GM12878 (cell line): ENCODE measurements at regions not wholly inside any gene's neighbourhood (a gene's known extent, or its start where the extent isn't known, plus 50 kb on each side); places are given as distances from the start of the nearest gene placed in this dataset.

Source experiments
- ATAC-seq: fragments of 200-7000 bp; cut with Tn5 transposase; 3 replicates; pipeline ENCODE4 v1.9.1; 2020; ENCODE audit warnings: mild to moderate bottlenecking, moderate library complexity
- BruUV-seq: library from RNA; stranded (reverse); fragments of 400-500 nt; replicated peaks from 2 replicates; lab custom pipeline; 2021; lab: Mats Ljungman, UMichigan
- CTCF ChIA-PET: fragments of 300-600 bp; sonication (Branson Sonifier 250); formaldehyde crosslinking; extraction: SDS; loops from one replicate; lab custom pipeline; 2021; ENCODE audit warnings: inconsistent platforms; lab: Yijun Ruan, JAX
- POLR2A ChIA-PET: fragments of 350-600 bp; formaldehyde crosslinking; extraction: SDS; loops from one replicate; lab custom pipeline; 2021; ENCODE audit warnings: inconsistent platforms; lab: Charles Lee
- RAD21 ChIA-PET: fragments of 300-600 bp; sonication (Branson Sonifier 250); formaldehyde crosslinking; loops from one replicate; lab custom pipeline; 2023; ENCODE audit warnings: antibody characterized with exemption; ENCODE audit not compliant: unreplicated experiment; lab: Charles Lee
- SMC1A ChIA-PET: fragments of 300-600 bp; sonication (Branson Sonifier 250); formaldehyde crosslinking; loops from one replicate; lab custom pipeline; 2023; ENCODE audit not compliant: unreplicated experiment, uncharacterized antibody; lab: Charles Lee
- DNase-seq: peaks from one replicate; pipeline ENCODE4 v3.0.0-alpha.2; 2011; ENCODE audit warnings: low read depth, low spot score
- FAIRE-seq: peaks from 3 replicates; lab custom pipeline; 2011; peaks lifted over from hg19 to GRCh38; lab: Jason Lieb, UNC
- H2AFZ ChIP-seq: 2 replicates; pipeline ENCODE4 v1.6.0; 2011; ENCODE audit warnings: low read depth, low read length, control low read depth; ENCODE audit not compliant: control insufficient read depth
- H3K27ac ChIP-seq: 2 replicates; pipeline ENCODE4 v1.5.1; 2011; ENCODE audit warnings: control low read depth; ENCODE audit not compliant: control insufficient read depth, insufficient read depth
- H3K27me3 ChIP-seq, 2 experiments: replicated peaks in 1 of 2; 2 replicates each; pipeline versions ENCODE4 v1.6.0 to v1.6.1; 2011; ENCODE audit warnings: low read length in 1 of 2; ENCODE audit not compliant: control insufficient read depth in 2 of 2, insufficient read depth in 2 of 2
- H3K36me3 ChIP-seq, 2 experiments: 2 replicates each; pipeline ENCODE4 v1.5.1; 2011; ENCODE audit warnings: low read length in 1 of 2; ENCODE audit not compliant: control insufficient read depth in 2 of 2, insufficient read depth in 2 of 2
- H3K4me1 ChIP-seq: 2 replicates; pipeline ENCODE4 v1.6.1; 2011; ENCODE audit warnings: mild to moderate bottlenecking, low read length, moderate library complexity, mixed read lengths; ENCODE audit not compliant: control insufficient read depth, insufficient read depth
- H3K4me2 ChIP-seq: 2 replicates; pipeline ENCODE4 v1.6.0; 2011; ENCODE audit warnings: control low read depth; ENCODE audit not compliant: control insufficient read depth, insufficient read depth
- H3K4me3 ChIP-seq: fragments of 200-600 bp; sonication (generic); 2 replicates; pipeline ENCODE4 v1.5.1; 2016
- H3K79me2 ChIP-seq: 2 replicates; pipeline ENCODE4 v1.6.0; 2011; ENCODE audit warnings: low read length; ENCODE audit not compliant: control insufficient read depth, insufficient read depth
- H3K9ac ChIP-seq: 2 replicates; pipeline ENCODE4 v1.8.0; 2011; ENCODE audit warnings: low read length, control low read depth, mixed read lengths; ENCODE audit not compliant: control insufficient read depth, insufficient read depth
- H3K9me3 ChIP-seq: replicated peaks from 3 replicates; pipeline ENCODE4 v1.5.1; 2011; ENCODE audit warnings: mild to moderate bottlenecking, low read length; ENCODE audit not compliant: control insufficient read depth, insufficient read depth
- H4K20me1 ChIP-seq: 2 replicates; pipeline ENCODE4 v1.6.0; 2011; ENCODE audit not compliant: control insufficient read depth, insufficient read depth
- BMI1 ChIP-seq: fragments of 450-650 bp; IDR thresholded peaks from 2 replicates; pipeline ENCODE4 v1.6.1; 2016; ENCODE audit warnings: mild to moderate bottlenecking, moderate library complexity, borderline replicate concordance
- HDAC6 ChIP-seq: fragments of 200-600 bp; sonication (generic); IDR thresholded peaks from one replicate; pipeline ENCODE4 v1.8.0; 2017; ENCODE audit warnings: antibody characterized with exemption; ENCODE audit not compliant: unreplicated experiment
- IKZF1 ChIP-seq: fragments of 450-650 bp; conservative IDR thresholded peaks from 2 replicates; pipeline ENCODE4 v1.6.1; 2017; ENCODE audit warnings: antibody characterized with exemption, mild to moderate bottlenecking
- MTA2 ChIP-seq: fragments of 450-650 bp; IDR thresholded peaks from 2 replicates; pipeline ENCODE4 v1.6.1; 2016; ENCODE audit warnings: low read depth, mild to moderate bottlenecking, moderate library complexity
- MXI1 ChIP-seq: fragments of 150-350 bp; IDR thresholded peaks from 2 replicates; pipeline ENCODE4 v1.6.1; 2011; ENCODE audit warnings: low read depth, mild to moderate bottlenecking, inconsistent platforms, low read length, improper control_type of control experiment
- PML ChIP-seq: IDR thresholded peaks from 2 replicates; pipeline ENCODE4 v1.6.1; 2012; ENCODE audit warnings: low read length, inconsistent platforms
- RFX5 ChIP-seq: IDR thresholded peaks from 2 replicates; pipeline ENCODE4 v1.6.1; 2011; ENCODE audit warnings: low read depth, low read length, improper control_type of control experiment
- SMARCA5 ChIP-seq: fragments of 450-650 bp; IDR thresholded peaks from 2 replicates; pipeline ENCODE4 v1.6.1; 2017; ENCODE audit warnings: mild to moderate bottlenecking
- ZNF592 ChIP-seq: fragments of 450-650 bp; IDR thresholded peaks from 2 replicates; pipeline ENCODE4 v1.6.1; 2017; ENCODE audit warnings: mild to moderate bottlenecking, moderate library complexity
- WGBS: methylation state at CpG from one replicate; pipeline ENCODE4 v1.1.6; 2016; ENCODE audit warnings: low lambda C conversion rate; ENCODE audit not compliant: insufficient replicate concordance, insufficient coverage; ENCODE audit errors: missing lambda C conversion rate; 5-methylcytosine and 5-hydroxymethylcytosine counted together
- in situ Hi-C: fragments of 300-500 bp; cut with MboI; formaldehyde crosslinking; loops from 9 replicates; pipeline ENCODE4 v1.14.3; 2018; ENCODE audit warnings: mixed read lengths
- intact Hi-C: fragments of 100-400 bp; cut with micrococcal nuclease; formaldehyde crosslinking; loops from one replicate; pipeline ENCODE4 v1.14.2; 2022; ENCODE audit not compliant: unreplicated experiment
- TF ChIP-seq, protein P1 (sequence below): fragments of 450-650 bp; IDR thresholded peaks from 2 replicates; pipeline ENCODE4 v1.6.1; 2017; ENCODE audit warnings: borderline replicate concordance
- TF ChIP-seq, protein P2 (sequence below): IDR thresholded peaks from 2 replicates; pipeline ENCODE4 v1.6.1; 2011; ENCODE audit warnings: borderline replicate concordance, low read depth, mild to moderate bottlenecking, moderate library complexity, low read length; ENCODE audit not compliant: insufficient read depth, poor library complexity, severe bottlenecking
- TF ChIP-seq, protein P3 (sequence below): fragments of 450-650 bp; IDR thresholded peaks from 2 replicates; pipeline ENCODE4 v1.6.1; 2017; ENCODE audit warnings: mild to moderate bottlenecking, moderate library complexity

GRCh38 chr13:30359991-30360390 is 52.6 kb upstream of the KATNAL1 start:
- 96% methylated on average over 2 of the region's 2 CpGs for WGBS
- TF ChIP-seq, protein P1, sequence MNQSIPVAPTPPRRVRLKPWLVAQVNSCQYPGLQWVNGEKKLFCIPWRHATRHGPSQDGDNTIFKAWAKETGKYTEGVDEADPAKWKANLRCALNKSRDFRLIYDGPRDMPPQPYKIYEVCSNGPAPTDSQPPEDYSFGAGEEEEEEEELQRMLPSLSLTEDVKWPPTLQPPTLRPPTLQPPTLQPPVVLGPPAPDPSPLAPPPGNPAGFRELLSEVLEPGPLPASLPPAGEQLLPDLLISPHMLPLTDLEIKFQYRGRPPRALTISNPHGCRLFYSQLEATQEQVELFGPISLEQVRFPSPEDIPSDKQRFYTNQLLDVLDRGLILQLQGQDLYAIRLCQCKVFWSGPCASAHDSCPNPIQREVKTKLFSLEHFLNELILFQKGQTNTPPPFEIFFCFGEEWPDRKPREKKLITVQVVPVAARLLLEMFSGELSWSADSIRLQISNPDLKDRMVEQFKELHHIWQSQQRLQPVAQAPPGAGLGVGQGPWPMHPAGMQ: no peak
- no peak for TF ChIP-seq MXI1
- TF ChIP-seq RFX5: no peak
- no peak for TF ChIP-seq MTA2
- TF ChIP-seq IKZF1: no peak
- TF ChIP-seq SMARCA5: no peak
- TF ChIP-seq ZNF592: no peak
- TF ChIP-seq, protein P2, sequence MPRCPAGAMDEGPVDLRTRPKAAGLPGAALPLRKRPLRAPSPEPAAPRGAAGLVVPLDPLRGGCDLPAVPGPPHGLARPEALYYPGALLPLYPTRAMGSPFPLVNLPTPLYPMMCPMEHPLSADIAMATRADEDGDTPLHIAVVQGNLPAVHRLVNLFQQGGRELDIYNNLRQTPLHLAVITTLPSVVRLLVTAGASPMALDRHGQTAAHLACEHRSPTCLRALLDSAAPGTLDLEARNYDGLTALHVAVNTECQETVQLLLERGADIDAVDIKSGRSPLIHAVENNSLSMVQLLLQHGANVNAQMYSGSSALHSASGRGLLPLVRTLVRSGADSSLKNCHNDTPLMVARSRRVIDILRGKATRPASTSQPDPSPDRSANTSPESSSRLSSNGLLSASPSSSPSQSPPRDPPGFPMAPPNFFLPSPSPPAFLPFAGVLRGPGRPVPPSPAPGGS: no peak
- no peak for TF ChIP-seq BMI1
- TF ChIP-seq HDAC6: no peak
- no peak for TF ChIP-seq PML
- TF ChIP-seq, protein P3, sequence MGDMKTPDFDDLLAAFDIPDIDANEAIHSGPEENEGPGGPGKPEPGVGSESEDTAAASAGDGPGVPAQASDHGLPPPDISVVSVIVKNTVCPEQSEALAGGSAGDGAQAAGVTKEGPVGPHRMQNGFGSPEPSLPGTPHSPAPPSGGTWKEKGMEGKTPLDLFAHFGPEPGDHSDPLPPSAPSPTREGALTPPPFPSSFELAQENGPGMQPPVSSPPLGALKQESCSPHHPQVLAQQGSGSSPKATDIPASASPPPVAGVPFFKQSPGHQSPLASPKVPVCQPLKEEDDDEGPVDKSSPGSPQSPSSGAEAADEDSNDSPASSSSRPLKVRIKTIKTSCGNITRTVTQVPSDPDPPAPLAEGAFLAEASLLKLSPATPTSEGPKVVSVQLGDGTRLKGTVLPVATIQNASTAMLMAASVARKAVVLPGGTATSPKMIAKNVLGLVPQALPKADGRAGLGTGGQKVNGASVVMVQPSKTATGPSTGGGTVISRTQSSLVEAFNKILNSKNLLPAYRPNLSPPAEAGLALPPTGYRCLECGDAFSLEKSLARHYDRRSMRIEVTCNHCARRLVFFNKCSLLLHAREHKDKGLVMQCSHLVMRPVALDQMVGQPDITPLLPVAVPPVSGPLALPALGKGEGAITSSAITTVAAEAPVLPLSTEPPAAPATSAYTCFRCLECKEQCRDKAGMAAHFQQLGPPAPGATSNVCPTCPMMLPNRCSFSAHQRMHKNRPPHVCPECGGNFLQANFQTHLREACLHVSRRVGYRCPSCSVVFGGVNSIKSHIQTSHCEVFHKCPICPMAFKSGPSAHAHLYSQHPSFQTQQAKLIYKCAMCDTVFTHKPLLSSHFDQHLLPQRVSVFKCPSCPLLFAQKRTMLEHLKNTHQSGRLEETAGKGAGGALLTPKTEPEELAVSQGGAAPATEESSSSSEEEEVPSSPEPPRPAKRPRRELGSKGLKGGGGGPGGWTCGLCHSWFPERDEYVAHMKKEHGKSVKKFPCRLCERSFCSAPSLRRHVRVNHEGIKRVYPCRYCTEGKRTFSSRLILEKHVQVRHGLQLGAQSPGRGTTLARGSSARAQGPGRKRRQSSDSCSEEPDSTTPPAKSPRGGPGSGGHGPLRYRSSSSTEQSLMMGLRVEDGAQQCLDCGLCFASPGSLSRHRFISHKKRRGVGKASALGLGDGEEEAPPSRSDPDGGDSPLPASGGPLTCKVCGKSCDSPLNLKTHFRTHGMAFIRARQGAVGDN: no peak

More at GRCh38 chr13:30359991-30360390, 52.6 kb upstream of the KATNAL1 start:
- FAIRE-seq (no peak), DNase-seq (no peak), ATAC-seq (no peak)
- Histone ChIP-seq H3K4me3 (no peak overlapping the region), H3K4me2 (no peak overlapping the region), H2AFZ (no peak overlapping the region), H4K20me1 (no peaks in the 10 kb centered on the region), H3K9ac (no peak overlapping the region), H3K27me3 (no peaks in the 10 kb centered on the region), H3K4me1 (no peaks in the 10 kb centered on the region), H3K79me2 (no peaks in the 10 kb centered on the region), H3K36me3 (no peaks in the 10 kb centered on the region), H3K9me3 (no peaks in the 10 kb centered on the region), H3K27ac (no peak overlapping the region)
- ChIA-PET SMC1A (interaction anchor here (1.2 kb wide), 1 partner anchor 11 kb away, joined by 3 read pairs; no protein-coding TSS in a partner anchor), POLR2A (no interaction called here), RAD21 (interaction anchor here (0.6 kb wide), 1 partner anchor 32 kb away, joined by 3 read pairs; no protein-coding TSS in a partner anchor), CTCF (interaction anchor here (1.3 kb wide), 1 partner anchor 18 kb away, joined by 3 read pairs; no protein-coding TSS in a partner anchor)
- in situ Hi-C loops (no loop called here), intact Hi-C loops (loop anchor here (5.0 kb wide), 1 partner anchor 102 kb away; no protein-coding TSS in a partner anchor)
- BruUV-seq: no TSS peak
